Erythroblast (primary cell): ENCODE measurements at regions not wholly inside any gene's neighbourhood (a gene's known extent, or its start where the extent isn't known, plus 50 kb on each side); places are given as distances from the start of the nearest gene placed in this dataset.

Experiments
- GATA1 ChIP-seq: IDR thresholded peaks from 2 replicates; pipeline ENCODE4 v1.6.1; 2011; ENCODE audit warnings: low read depth, mild to moderate bottlenecking, control low read depth, low read length, moderate library complexity
- POLR2A ChIP-seq: IDR thresholded peaks from 2 replicates; pipeline ENCODE4 v1.6.1; 2011; ENCODE audit warnings: mild to moderate bottlenecking, low read length

DNA sequence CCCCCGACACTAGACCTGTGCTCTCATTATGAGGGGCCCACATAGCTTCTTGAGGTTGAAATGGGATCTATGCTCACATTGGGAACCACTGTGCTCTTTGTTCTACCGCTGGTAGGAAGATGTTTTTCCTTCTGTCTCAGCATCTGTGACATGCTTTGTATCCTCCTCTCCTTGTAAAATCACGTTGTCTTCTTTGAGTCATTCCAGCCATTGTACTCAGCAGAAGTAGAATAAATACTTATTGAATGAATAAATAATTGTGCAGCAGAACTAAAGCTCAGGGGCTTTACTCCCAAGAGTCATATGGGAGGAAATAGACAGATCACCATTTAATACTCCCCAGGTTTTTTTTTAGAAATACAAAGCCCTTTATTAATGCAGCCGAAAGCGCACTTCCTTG, 66.3 kb upstream of the EDEM3 start:
- no peak for TF ChIP-seq POLR2A
- TF ChIP-seq GATA1, result no peak
